ENCODE measurements at regions not wholly inside any gene's neighbourhood (a gene's known extent, or its start where the extent isn't known, plus 50 kb on each side); places are given as distances from the start of the nearest gene placed in this dataset.

- H3K9me3 Mint-ChIP-seq: peaks cover 4% of the 10 kb centered on the region
- H3K27ac Mint-ChIP-seq: no peak overlapping the region
- H3K4me3 Mint-ChIP-seq: no peak overlapping the region
- no peaks in the 10 kb centered on the region for H3K36me3 Mint-ChIP-seq
- no peaks in the 10 kb centered on the region for H3K27me3 Mint-ChIP-seq (ENCODE audit: low read depth)
- peaks cover 22% of the 10 kb centered on the region for H3K4me1 Mint-ChIP-seq
- peak in 1 of 2 experiments; percentile 20 for DNase-seq (ENCODE audit: low spot score in 2 of 2, unreplicated experiment in 2 of 2)
- no peak for TF ChIP-seq CTCF (IDR thresholded peaks at IDR 0.05; ENCODE audit: unreplicated experiment)
These were observed 989.9 kb downstream of the ROBO2 start for GRCh38 chr3:78029775-78030174.

GRCh38 chr3:78035131-78035641 lies 995.3 kb downstream of the ROBO2 start:
- Mint-ChIP-seq H3K27me3 (ENCODE audit: low read depth) (no peaks in the 10 kb centered on the region), H3K27ac (peak overlapping the region; percentile 1), H3K4me3 (no peak overlapping the region), H3K4me1 (peaks cover 14% of the 10 kb centered on the region), H3K36me3 (no peaks in the 10 kb centered on the region), H3K9me3 (no peaks in the 10 kb centered on the region)
- TF ChIP-seq CTCF (IDR thresholded peaks at IDR 0.05; ENCODE audit: unreplicated experiment): no peak
- DNase-seq (ENCODE audit: low spot score in 2 of 2, unreplicated experiment in 2 of 2): no peak

GRCh38 chr3:78041486-78041885 lies 1001.6 kb downstream of the ROBO2 start:
- H3K27ac Mint-ChIP-seq: no peak overlapping the region
- H3K36me3 Mint-ChIP-seq: no peaks in the 10 kb centered on the region
- DNase-seq (ENCODE audit: low spot score in 2 of 2, unreplicated experiment in 2 of 2): no peak
- H3K27me3 Mint-ChIP-seq (ENCODE audit: low read depth): no peaks in the 10 kb centered on the region
- peaks cover 5% of the 10 kb centered on the region for H3K9me3 Mint-ChIP-seq
- TF ChIP-seq CTCF (IDR thresholded peaks at IDR 0.05; ENCODE audit: unreplicated experiment): no peak
- peaks cover 29% of the 10 kb centered on the region for H3K4me1 Mint-ChIP-seq
- no peak overlapping the region for H3K4me3 Mint-ChIP-seq

GRCh38 chr3:78046566-78046965 lies 1006.7 kb downstream of the ROBO2 start:
- TF ChIP-seq CTCF (IDR thresholded peaks at IDR 0.05; ENCODE audit: unreplicated experiment): no peak
- Mint-ChIP-seq H3K4me1 (peaks cover 40% of the 10 kb centered on the region), H3K27me3 (ENCODE audit: low read depth) (no peaks in the 10 kb centered on the region), H3K36me3 (no peaks in the 10 kb centered on the region), H3K27ac (peak overlapping the region; percentile 26), H3K9me3 (peaks cover 5% of the 10 kb centered on the region), H3K4me3 (no peak overlapping the region)
- no peak for DNase-seq (ENCODE audit: low spot score in 2 of 2, unreplicated experiment in 2 of 2)

- no peaks in the 10 kb centered on the region for H3K27me3 Mint-ChIP-seq (ENCODE audit: low read depth)
- no peak overlapping the region for H3K27ac Mint-ChIP-seq
- no peaks in the 10 kb centered on the region for H3K36me3 Mint-ChIP-seq
- peaks cover 5% of the 10 kb centered on the region for H3K9me3 Mint-ChIP-seq
- DNase-seq (ENCODE audit: low spot score in 2 of 2, unreplicated experiment in 2 of 2): no peak
- no peak for TF ChIP-seq CTCF (IDR thresholded peaks at IDR 0.05; ENCODE audit: unreplicated experiment)
- peaks cover 25% of the 10 kb centered on the region for H3K4me1 Mint-ChIP-seq
- no peak overlapping the region for H3K4me3 Mint-ChIP-seq
These were observed 1008.8 kb downstream of the ROBO2 start for GRCh38 chr3:78048698-78049097.

GRCh38 chr3:78049521-78049920 lies 1009.6 kb downstream of the ROBO2 start:
- DNase-seq (ENCODE audit: low spot score in 2 of 2, unreplicated experiment in 2 of 2): no peak
- no peaks in the 10 kb centered on the region for H3K36me3 Mint-ChIP-seq
- H3K27ac Mint-ChIP-seq: no peak overlapping the region
- no peak overlapping the region for H3K4me3 Mint-ChIP-seq
- TF ChIP-seq CTCF (IDR thresholded peaks at IDR 0.05; ENCODE audit: unreplicated experiment): no peak
- peaks cover 9% of the 10 kb centered on the region for H3K9me3 Mint-ChIP-seq
- H3K27me3 Mint-ChIP-seq (ENCODE audit: low read depth): no peaks in the 10 kb centered on the region
- H3K4me1 Mint-ChIP-seq: peaks cover 22% of the 10 kb centered on the region

Data from mesothelial cell of epicardium (in vitro differentiated cells).